CD14-positive monocyte (primary cell): ENCODE measurements at regions not wholly inside any gene's neighbourhood (a gene's known extent, or its start where the extent isn't known, plus 50 kb on each side); places are given as distances from the start of the nearest gene placed in this dataset.
A peak's percentile ranks its signal among the peaks of the same experiment; 100 is the strongest.

ENCODE experiments used
- DNase-seq, 3 donors: peaks; one replicate each; pipeline ENCODE4 v3.0.0-alpha.2; 2011 to 2022
- H2AFZ ChIP-seq: 2 replicates; pipeline ENCODE4 v1.6.0; 2012; ENCODE audit warnings: mild to moderate bottlenecking, low read depth, low read length, inconsistent platforms; ENCODE audit not compliant: insufficient read depth, poor library complexity, severe bottlenecking
- H3K27ac ChIP-seq, 2 donors: 1 replicate in 1 of 2; 2 replicates in 1 of 2; pipeline ENCODE4 v1.5.1; 2012 to 2013; ENCODE audit warnings: low read length in 2 of 2, control low read depth in 1 of 2, inconsistent platforms in 1 of 2, low read depth in 1 of 2, mild to moderate bottlenecking in 1 of 2
- H3K27me3 ChIP-seq, 2 donors: one replicate each; pipeline versions ENCODE4 v1.6.0 to v1.6.1; 2011 to 2013; ENCODE audit warnings: low read length in 2 of 2; ENCODE audit not compliant: control insufficient read depth in 2 of 2, insufficient read depth in 2 of 2
- H3K36me3 ChIP-seq, 2 donors: replicated peaks in 1 of 2; 1 replicate in 1 of 2; 2 replicates in 1 of 2; pipeline versions ENCODE4 v1.5.1 to v1.6.1; 2012 to 2013; ENCODE audit warnings: low read length in 2 of 2, control low read depth in 1 of 2, inconsistent platforms in 1 of 2, mild to moderate bottlenecking in 1 of 2; ENCODE audit not compliant: insufficient read depth in 2 of 2, control insufficient read depth in 1 of 2
- H3K4me1 ChIP-seq, 2 donors: 1 replicate in 1 of 2; 2 replicates in 1 of 2; pipeline versions ENCODE4 v1.5.1 to v1.6.1; 2012 to 2013; ENCODE audit warnings: low read length in 2 of 2, control low read depth in 1 of 2, inconsistent platforms in 1 of 2, mild to moderate bottlenecking in 1 of 2, moderate library complexity in 1 of 2; ENCODE audit not compliant: insufficient read depth in 2 of 2, control insufficient read depth in 1 of 2
- H3K4me2 ChIP-seq: replicated peaks from 2 replicates; pipeline ENCODE3; 2012; ENCODE audit warnings: low read length, moderate library complexity, mild to moderate bottlenecking; ENCODE audit not compliant: poor library complexity, severe bottlenecking; ENCODE audit errors: extremely low read depth
- H3K4me3 ChIP-seq, 3 experiments: fragments of 200-600 bp in 1 of 3; sonication (generic) in 1 of 3; replicated peaks in 1 of 3; 1 replicate in 2 of 3; 2 replicates in 1 of 3; pipeline ENCODE4 v1.5.1; 2011 to 2013; ENCODE audit warnings: low read length in 3 of 3, mild to moderate bottlenecking in 3 of 3, control low read depth in 2 of 3, low read depth in 2 of 3, inconsistent platforms in 1 of 3, moderate library complexity in 1 of 3
- H3K79me2 ChIP-seq: 2 replicates; pipeline ENCODE4 v1.6.0; 2012; ENCODE audit warnings: mild to moderate bottlenecking, control low read depth, inconsistent platforms, low read length, moderate library complexity; ENCODE audit not compliant: insufficient read depth
- H3K9ac ChIP-seq: 2 replicates; pipeline ENCODE4 v1.6.0; 2017; ENCODE audit warnings: low read length, mild to moderate bottlenecking; ENCODE audit not compliant: insufficient read depth, poor library complexity, severe bottlenecking
- H3K9me3 ChIP-seq, 2 donors: replicated peaks in 1 of 2; 1 replicate in 1 of 2; 2 replicates in 1 of 2; pipeline versions ENCODE4 v1.5.1 to v1.6.1; 2012 to 2013; ENCODE audit warnings: low read length in 2 of 2, control low read depth in 1 of 2; ENCODE audit not compliant: control insufficient read depth in 1 of 2, insufficient read depth in 1 of 2
- H4K20me1 ChIP-seq: 2 replicates; pipeline ENCODE4 v1.6.0; 2012; ENCODE audit warnings: mild to moderate bottlenecking, low read length, control low read depth, moderate library complexity; ENCODE audit not compliant: insufficient read depth
- H3K27ac Mint-ChIP-seq, 7 donors: one replicate each; pipeline ENCODE4 v1.8.0; 2020; ENCODE audit warnings: mild to moderate bottlenecking in 7 of 7, mixed read lengths in 7 of 7, moderate library complexity in 6 of 7, inconsistent platforms in 2 of 7
- H3K27me3 Mint-ChIP-seq, 3 donors: one replicate each; pipeline ENCODE4 v1.8.0; 2021 to 2022; ENCODE audit warnings: low read depth in 3 of 3, mild to moderate bottlenecking in 3 of 3, mixed read lengths in 3 of 3, moderate library complexity in 3 of 3, inconsistent platforms in 1 of 3
- H3K36me3 Mint-ChIP-seq, 2 donors: one replicate each; pipeline ENCODE4 v1.8.0; 2020; ENCODE audit warnings: mixed read lengths in 2 of 2, inconsistent platforms in 1 of 2, mild to moderate bottlenecking in 1 of 2
- H3K4me1 Mint-ChIP-seq: one replicate; pipeline ENCODE4 v1.8.0; 2020; ENCODE audit warnings: mild to moderate bottlenecking, mixed read lengths
- H3K4me3 Mint-ChIP-seq, 2 donors: one replicate each; pipeline ENCODE4 v1.8.0; 2020; ENCODE audit warnings: mild to moderate bottlenecking in 2 of 2, mixed read lengths in 2 of 2, moderate library complexity in 1 of 2
- H3K9me3 Mint-ChIP-seq, 7 donors: one replicate each; pipeline ENCODE4 v1.8.0; 2020 to 2022; ENCODE audit warnings: mixed read lengths in 7 of 7, mild to moderate bottlenecking in 6 of 7, moderate library complexity in 6 of 7, inconsistent platforms in 2 of 7
- WGBS: methylation state at CpG from one replicate; pipeline ENCODE4 v1.1.5; 2013; ENCODE audit warnings: missing lambda C conversion rate; ENCODE audit not compliant: insufficient coverage; 5-methylcytosine and 5-hydroxymethylcytosine counted together
- intact Hi-C, 2 donors: fragments of 100-400 bp; cut with micrococcal nuclease; formaldehyde crosslinking; loops; one replicate each; pipeline versions ENCODE4 v1.15.0 to v1.15.1; 2023
- TF ChIP-seq, protein P1 (sequence below): fragments of 200-600 bp; IDR thresholded peaks from one replicate; pipeline ENCODE4 v1.8.0; 2022; ENCODE audit warnings: antibody characterized with exemption, mild to moderate bottlenecking

- TF ChIP-seq, protein P1, sequence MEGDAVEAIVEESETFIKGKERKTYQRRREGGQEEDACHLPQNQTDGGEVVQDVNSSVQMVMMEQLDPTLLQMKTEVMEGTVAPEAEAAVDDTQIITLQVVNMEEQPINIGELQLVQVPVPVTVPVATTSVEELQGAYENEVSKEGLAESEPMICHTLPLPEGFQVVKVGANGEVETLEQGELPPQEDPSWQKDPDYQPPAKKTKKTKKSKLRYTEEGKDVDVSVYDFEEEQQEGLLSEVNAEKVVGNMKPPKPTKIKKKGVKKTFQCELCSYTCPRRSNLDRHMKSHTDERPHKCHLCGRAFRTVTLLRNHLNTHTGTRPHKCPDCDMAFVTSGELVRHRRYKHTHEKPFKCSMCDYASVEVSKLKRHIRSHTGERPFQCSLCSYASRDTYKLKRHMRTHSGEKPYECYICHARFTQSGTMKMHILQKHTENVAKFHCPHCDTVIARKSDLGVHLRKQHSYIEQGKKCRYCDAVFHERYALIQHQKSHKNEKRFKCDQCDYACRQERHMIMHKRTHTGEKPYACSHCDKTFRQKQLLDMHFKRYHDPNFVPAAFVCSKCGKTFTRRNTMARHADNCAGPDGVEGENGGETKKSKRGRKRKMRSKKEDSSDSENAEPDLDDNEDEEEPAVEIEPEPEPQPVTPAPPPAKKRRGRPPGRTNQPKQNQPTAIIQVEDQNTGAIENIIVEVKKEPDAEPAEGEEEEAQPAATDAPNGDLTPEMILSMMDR = no peak
- Mint-ChIP-seq H3K36me3 (no peaks in the 10 kb centered on the region), H3K4me1 (peaks cover 28% of the 10 kb centered on the region), H3K4me3 (peak overlapping the region; percentile 77 to 82), H3K27ac (peak overlapping the region in 1 of 7 donors; percentile 50), H3K27me3 (peaks cover 0 to 78% (median 15%) of the 10 kb centered on the region in 3 donors), H3K9me3 (peaks cover 0 to 34% (median 7%) of the 10 kb centered on the region in 7 donors)
- Histone ChIP-seq H3K9me3 (no peaks in the 10 kb centered on the region), H3K36me3 (no peaks in the 10 kb centered on the region), H3K4me1 (peaks cover 49 to 75% of the 10 kb centered on the region in 2 donors), H2AFZ (peak overlapping the region; percentile 51), H3K79me2 (no peaks in the 10 kb centered on the region), H3K27ac (peak overlapping the region; percentile 44 to 64), H3K27me3 (peaks cover 0 to 9% of the 10 kb centered on the region in 2 donors), H3K4me3 (peak overlapping the region; percentile 27 to 77 (median 47)), H3K4me2 (peak overlapping the region; percentile 80), H4K20me1 (no peaks in the 10 kb centered on the region), H3K9ac (peak overlapping the region; percentile 43)
- 27% methylated on average over 26 of the region's 73 CpGs for WGBS
- intact Hi-C loops = loop anchor here in 1 of 2 donors (2.0 to 5.0 kb wide), 3 partner anchors 13 to 144 kb away; partner anchors contain the start of gene BCOR
- DNase-seq = no peak
These were observed 58.1 kb upstream of the BCOR start for GRCh38 chrX:40155589-40156469.

DNA sequence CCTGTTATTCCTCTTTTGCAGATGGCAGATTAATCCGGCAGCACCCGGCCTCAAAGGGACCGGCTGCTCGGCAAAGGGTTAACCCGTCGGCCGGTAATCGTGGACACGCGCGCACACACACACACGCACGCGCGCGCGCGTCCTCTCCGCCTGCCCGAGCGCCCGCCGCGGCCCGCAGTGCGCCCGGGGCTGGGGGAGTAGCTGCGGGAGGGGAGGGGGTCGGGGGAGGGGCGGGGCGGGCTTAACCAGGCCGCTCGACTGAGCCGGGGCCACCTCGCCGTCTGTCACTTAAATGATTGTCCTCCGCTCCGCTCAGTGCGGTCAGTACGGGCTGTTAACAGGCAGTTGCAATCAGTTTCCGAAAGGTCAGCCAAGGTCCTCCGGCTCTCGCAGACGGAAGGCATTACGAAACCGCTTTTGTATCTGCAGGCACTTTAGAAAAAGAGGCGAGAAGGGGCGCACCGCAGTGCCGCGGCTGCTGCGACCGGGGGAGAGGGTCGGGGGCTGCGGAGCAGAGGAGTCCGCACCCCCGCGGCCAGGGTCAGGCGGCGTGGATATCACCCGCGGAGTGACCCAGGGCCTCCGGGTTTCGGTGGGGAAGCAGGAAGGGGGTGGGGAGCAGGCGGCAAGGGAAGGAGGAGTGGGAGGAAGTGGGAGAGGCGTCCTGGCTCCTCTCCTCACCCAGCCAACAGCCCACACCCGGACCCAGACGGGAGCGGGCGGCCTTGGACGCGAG is 57.3 kb upstream of the BCOR start:
- peaks cover 0 to 78% (median 14%) of the 10 kb centered on the region in 3 donors for H3K27me3 Mint-ChIP-seq
- Histone ChIP-seq H3K27ac (peak overlapping the region; percentile 44 to 64), H4K20me1 (no peaks in the 10 kb centered on the region), H3K4me2 (peak overlapping the region; percentile 80), H3K4me3 (peak overlapping the region; percentile 32 to 77 (median 49)), H3K36me3 (no peaks in the 10 kb centered on the region), H3K9ac (peak overlapping the region; percentile 43), H3K4me1 (peaks cover 57 to 84% of the 10 kb centered on the region in 2 donors), H3K79me2 (no peaks in the 10 kb centered on the region), H3K9me3 (no peaks in the 10 kb centered on the region), H2AFZ (peak overlapping the region; percentile 51), H3K27me3 (peaks cover 0 to 12% of the 10 kb centered on the region in 2 donors)
- WGBS = 0% methylated on average over 14 of the region's 72 CpGs
- peak overlapping the region in 6 of 7 donors; percentile 58 to 85 (median 72) for H3K27ac Mint-ChIP-seq
- intact Hi-C loops = loop anchor here in 1 of 2 donors (2.0 to 5.0 kb wide), 3 partner anchors 14 to 143 kb away; partner anchors contain the start of gene BCOR
- TF ChIP-seq, protein P1 = no peak
- H3K9me3 Mint-ChIP-seq = peaks cover 0 to 32% (median 4%) of the 10 kb centered on the region in 7 donors
- H3K4me1 Mint-ChIP-seq = peaks cover 35% of the 10 kb centered on the region
- H3K36me3 Mint-ChIP-seq = no peaks in the 10 kb centered on the region
- peak overlapping the region; percentile 77 to 83 for H3K4me3 Mint-ChIP-seq
- peak; percentile 68 to 77 (median 75) for DNase-seq
